ENCODE measurements at regions not wholly inside any gene's neighbourhood (a gene's known extent, or its start where the extent isn't known, plus 50 kb on each side); places are given as distances from the start of the nearest gene placed in this dataset.
A peak's percentile ranks its signal among the peaks of the same experiment; 100 is the strongest.
"Not testable (repeated sequence)": the region's sequence is repeated elsewhere in the genome, so short reads cannot be mapped to it uniquely, and the experiment has no call there.

DNA sequence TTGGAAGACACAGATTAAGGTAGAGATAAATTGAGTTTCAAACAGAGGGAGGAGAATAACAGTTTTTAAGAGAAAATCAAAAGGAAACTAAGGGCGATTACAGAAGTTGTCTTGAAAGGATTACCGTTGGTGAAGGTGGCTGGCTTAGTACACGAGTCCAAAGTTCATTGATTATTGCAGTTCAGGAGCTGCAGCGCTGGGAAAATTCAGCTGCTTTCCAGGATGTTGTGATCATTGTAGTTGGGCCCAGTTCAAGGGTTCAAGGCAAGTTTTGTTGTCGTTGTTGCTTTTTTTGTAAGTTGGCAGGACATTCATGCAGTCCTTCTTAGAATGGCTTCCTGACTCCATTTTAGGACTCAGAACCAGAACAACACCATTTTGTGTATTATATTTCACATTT is 461.7 kb downstream of the RAPGEF2 start:
- Histone ChIP-seq H3K9me3 (peaks cover 10% of the 10 kb centered on the region; the same call in 1 of the 2 replicates), H3K27me3 (no peaks in the 10 kb centered on the region)

DNA sequence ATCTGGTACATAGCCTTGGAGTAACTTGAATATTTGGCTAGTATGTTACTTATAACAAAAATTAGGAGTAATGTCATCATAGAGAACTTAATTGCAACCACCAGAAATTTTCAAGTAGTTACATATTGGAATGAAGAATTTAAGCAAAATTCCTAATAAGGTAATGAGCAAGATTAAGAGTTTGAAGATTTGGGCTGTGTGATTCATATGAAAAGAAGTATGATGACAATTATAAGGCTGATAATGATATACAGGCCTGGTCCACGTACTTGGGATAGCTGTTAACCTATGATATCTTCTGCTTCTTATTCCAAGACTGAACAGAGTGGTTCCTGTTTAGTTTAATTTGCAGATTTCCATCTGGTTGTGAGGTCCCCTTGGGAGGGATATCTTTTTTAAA is 463.9 kb downstream of the RAPGEF2 start:
- H3K9me3 ChIP-seq, result peaks cover 22% of the 10 kb centered on the region; the same call in 1 of the 2 replicates

More for the DNA sequence above, 461.7 kb downstream of the RAPGEF2 start:
- no peak overlapping the region for H3K27ac ChIP-seq
- TF ChIP-seq Cebpa-rat (IDR thresholded peaks at IDR 0.05), result no peak
- no peak overlapping the region for H3K4me3 ChIP-seq
- H4K20me1 ChIP-seq, result no peaks in the 10 kb centered on the region
- H3K9ac ChIP-seq, result no peak overlapping the region
- no peak overlapping the region for H3K4me2 ChIP-seq
- H3K4me1 ChIP-seq, result no peaks in the 10 kb centered on the region
- H3K36me3 ChIP-seq, result no peaks in the 10 kb centered on the region

DNA sequence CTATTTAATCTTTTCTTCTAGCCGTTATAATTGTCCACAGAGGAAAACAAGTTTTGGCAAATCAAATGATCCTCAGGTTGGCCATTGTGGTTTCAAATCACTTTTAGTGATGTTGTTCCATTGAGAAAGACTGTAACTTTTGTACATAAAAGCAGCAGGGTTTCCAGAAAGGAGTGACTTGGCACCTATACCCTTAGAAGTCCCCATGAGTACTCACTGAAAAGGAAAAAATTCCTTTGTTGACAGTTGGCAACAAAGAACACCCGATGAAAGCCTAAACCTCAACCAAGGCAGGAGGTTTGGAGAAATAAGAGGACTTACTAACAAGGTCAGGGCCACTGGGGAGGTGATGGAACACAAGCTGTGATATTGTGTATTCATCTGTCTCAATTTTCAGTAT is 474.4 kb downstream of the RAPGEF2 start:
- Histone ChIP-seq H4K20me1 (no peaks in the 10 kb centered on the region), H3K9ac (no peak overlapping the region), H3K9me3 (peaks cover 6% of the 10 kb centered on the region; the same call in 1 of the 2 replicates), H3K27ac (no peak overlapping the region), H3K27me3 (no peaks in the 10 kb centered on the region), H3K4me2 (0 out of 2 replicates have a peak overlapping the region, but pooled peaks have one; percentile 16), H3K4me3 (no peak overlapping the region), H3K36me3 (no peaks in the 10 kb centered on the region), H3K4me1 (peaks cover 14% of the 10 kb centered on the region)
- TF ChIP-seq Cebpa-rat (IDR thresholded peaks at IDR 0.05), result no peak

More for the DNA sequence above, 463.9 kb downstream of the RAPGEF2 start:
- no peak overlapping the region for H3K27ac ChIP-seq
- H3K27me3 ChIP-seq, result no peaks in the 10 kb centered on the region
- H3K9ac ChIP-seq, result no peak overlapping the region
- no peaks in the 10 kb centered on the region for H4K20me1 ChIP-seq
- no peak overlapping the region for H3K4me3 ChIP-seq
- H3K4me2 ChIP-seq, result no peak overlapping the region
- no peak for TF ChIP-seq Cebpa-rat (IDR thresholded peaks at IDR 0.05)
- no peaks in the 10 kb centered on the region for H3K36me3 ChIP-seq
- H3K4me1 ChIP-seq, result no peaks in the 10 kb centered on the region

DNA sequence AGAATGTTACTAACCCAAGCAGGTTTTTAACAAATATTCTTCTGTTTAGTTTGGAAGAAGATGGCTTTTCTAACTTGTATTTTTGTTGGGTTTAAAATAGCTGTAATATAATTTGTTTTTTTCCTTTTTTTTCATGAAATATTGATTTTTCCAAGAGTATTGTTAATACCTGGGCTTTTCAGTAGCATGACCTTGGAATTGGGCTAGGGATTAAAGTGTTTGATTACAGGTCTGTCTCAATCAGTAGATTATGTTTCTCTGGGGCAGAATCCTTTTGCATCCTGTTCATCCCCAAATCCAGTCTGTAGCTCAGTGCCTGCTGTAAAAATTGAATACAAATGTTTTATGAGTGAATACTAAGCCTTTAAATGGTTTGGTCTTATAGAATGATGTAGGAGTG is 479.8 kb downstream of the RAPGEF2 start:
- H3K9me3 ChIP-seq, result peaks cover 23% of the 10 kb centered on the region
- no peaks in the 10 kb centered on the region for H3K4me1 ChIP-seq
- no peak overlapping the region for H3K9ac ChIP-seq
- H3K27ac ChIP-seq, result no peak overlapping the region
- H3K36me3 ChIP-seq, result no peaks in the 10 kb centered on the region
- no peak overlapping the region for H3K4me2 ChIP-seq
- H4K20me1 ChIP-seq, result no peaks in the 10 kb centered on the region
- TF ChIP-seq Cebpa-rat (IDR thresholded peaks at IDR 0.05), result no peak
- no peak overlapping the region for H3K4me3 ChIP-seq
- H3K27me3 ChIP-seq, result no peaks in the 10 kb centered on the region

DNA sequence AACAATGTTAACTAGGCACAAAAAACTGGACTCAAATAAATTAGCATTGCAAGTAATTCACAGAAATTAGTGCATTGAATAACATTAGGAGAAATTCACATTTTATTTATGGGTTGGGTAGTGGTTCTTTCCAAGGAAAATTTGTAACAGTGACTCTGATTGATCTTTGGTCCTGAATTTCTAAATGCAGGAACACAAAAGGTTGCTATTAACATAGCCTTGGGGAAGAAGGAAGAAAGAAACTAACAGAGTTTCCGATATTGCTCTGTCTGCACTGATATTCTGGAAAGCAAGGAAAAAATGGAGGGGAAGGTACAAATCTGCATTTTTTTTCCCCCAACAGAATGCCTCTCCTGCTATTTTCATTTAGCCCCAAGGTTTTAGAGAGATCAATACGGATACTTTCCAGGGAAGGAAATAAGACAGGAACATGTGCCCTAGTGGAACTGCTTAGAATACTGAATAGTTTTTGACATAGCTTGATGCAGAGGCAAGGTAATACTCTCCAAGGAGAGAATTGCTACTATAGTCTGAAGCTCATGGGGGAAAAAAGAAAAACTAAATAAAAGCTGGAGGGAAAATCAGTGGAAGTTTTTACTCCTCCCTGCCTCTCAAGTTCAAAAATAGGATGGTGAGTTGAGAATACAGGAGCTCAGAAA is 490.1 kb downstream of the RAPGEF2 start:
- Histone ChIP-seq H3K9ac (no peak overlapping the region), H3K36me3 (no peaks in the 10 kb centered on the region), H3K27ac (no peak overlapping the region), H3K4me2 (no peak overlapping the region), H3K9me3 (no peaks in the 10 kb centered on the region), H4K20me1 (no peaks in the 10 kb centered on the region), H3K4me3 (no peak overlapping the region), H3K27me3 (no peaks in the 10 kb centered on the region), H3K4me1 (no peaks in the 10 kb centered on the region)
- TF ChIP-seq Cebpa-rat (IDR thresholded peaks at IDR 0.05), result no peak

DNA sequence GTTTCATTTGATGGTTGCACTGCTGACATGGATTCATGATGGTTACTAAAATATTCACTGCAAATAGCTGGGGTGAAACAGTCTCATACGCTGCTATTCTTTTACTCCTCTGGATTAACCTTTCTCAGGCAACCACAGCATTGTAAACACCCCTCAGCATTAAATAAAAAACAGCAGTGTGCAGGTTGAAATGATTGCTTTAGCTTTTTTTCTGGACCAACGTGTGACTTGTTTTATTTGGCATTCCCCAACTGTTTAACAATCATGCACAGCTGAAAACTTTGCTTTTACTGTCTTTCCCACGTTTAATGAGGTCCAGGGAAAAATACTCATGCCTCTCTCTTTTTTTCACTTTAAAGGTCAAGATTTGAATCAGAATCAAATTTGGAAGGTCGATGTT is 490.8 kb downstream of the RAPGEF2 start:
- Histone ChIP-seq H4K20me1 (no peaks in the 10 kb centered on the region), H3K27ac (no peak overlapping the region), H3K9me3 (no peaks in the 10 kb centered on the region), H3K4me2 (no peak overlapping the region), H3K27me3 (no peaks in the 10 kb centered on the region), H3K4me3 (no peak overlapping the region), H3K4me1 (no peaks in the 10 kb centered on the region), H3K36me3 (no peaks in the 10 kb centered on the region), H3K9ac (no peak overlapping the region)
- no peak for TF ChIP-seq Cebpa-rat (IDR thresholded peaks at IDR 0.05)

DNA sequence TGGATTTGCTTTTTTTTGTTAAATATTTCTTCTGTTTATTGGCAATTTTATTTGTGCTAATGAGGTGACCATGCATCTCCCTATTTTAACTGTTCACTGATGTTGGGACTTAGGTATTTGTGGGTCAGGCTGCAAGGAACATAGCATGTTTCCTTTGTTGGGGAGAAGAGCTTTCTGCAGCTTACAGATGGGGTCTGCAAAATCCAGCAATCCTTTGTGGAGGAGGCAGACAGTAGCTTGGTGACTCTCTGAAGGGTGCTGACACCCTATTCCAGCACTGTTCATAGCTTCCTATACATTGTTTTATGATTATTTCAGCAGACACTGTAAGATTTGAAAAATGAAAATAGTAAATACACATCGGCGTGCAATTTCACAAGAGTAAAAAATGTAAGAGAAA is 491.7 kb downstream of the RAPGEF2 start:
- TF ChIP-seq Cebpa-rat (IDR thresholded peaks at IDR 0.05), result no peak
- no peaks in the 10 kb centered on the region for H4K20me1 ChIP-seq
- no peaks in the 10 kb centered on the region for H3K27me3 ChIP-seq
- no peaks in the 10 kb centered on the region for H3K4me1 ChIP-seq
- H3K4me3 ChIP-seq, result no peak overlapping the region
- no peak overlapping the region for H3K27ac ChIP-seq
- no peak overlapping the region for H3K9ac ChIP-seq
- no peaks in the 10 kb centered on the region for H3K9me3 ChIP-seq
- no peak overlapping the region for H3K4me2 ChIP-seq
- H3K36me3 ChIP-seq, result no peaks in the 10 kb centered on the region

DNA sequence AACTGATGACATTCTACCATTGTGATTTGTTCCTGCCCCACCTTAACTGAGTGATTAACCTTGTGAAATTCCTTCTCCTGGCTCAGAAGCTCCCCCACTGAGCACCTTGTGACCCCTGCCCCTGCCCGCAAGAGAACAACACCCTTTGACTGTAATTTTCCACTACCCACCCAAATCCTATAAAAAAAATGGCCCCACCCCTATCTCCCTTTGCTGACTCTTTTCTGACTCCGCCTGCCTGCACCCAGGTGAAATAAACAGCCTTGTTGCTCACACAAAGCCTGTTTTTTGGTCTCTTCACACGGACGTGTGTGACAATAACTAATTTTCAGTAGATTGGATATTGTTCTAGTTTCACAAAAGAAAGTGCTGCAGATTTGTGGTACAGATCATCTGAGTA is 492.2 kb downstream of the RAPGEF2 start:
- H3K9me3 ChIP-seq, H3K4me1 ChIP-seq, H3K27me3 ChIP-seq, H3K4me3 ChIP-seq, H3K9ac ChIP-seq, H3K36me3 ChIP-seq, H3K4me2 ChIP-seq, H3K27ac ChIP-seq, H4K20me1 ChIP-seq: not testable (repeated sequence)

DNA sequence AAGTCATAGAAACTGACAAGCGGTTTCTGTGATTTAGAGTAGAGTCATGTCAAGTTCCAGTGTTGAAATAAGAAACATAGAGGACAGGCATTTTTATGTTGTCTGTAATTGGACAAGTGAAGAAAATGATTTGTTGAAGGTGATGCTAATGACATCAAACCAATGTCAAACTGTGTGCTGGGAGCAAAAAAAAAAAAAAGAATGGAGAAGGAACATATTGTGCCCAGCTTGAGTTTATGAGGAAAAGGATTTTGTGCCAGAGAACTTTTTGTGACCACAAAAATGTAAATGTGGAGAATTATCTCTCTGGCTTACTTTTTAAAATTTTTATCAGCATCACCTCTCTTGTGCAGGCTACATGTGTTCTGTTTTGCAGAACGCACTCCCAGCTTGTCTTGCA is 495.7 kb downstream of the RAPGEF2 start:
- H3K36me3 ChIP-seq, result no peaks in the 10 kb centered on the region
- H3K27ac ChIP-seq, result no peak overlapping the region
- no peaks in the 10 kb centered on the region for H3K4me1 ChIP-seq
- no peaks in the 10 kb centered on the region for H3K9me3 ChIP-seq
- H3K4me2 ChIP-seq, result no peak overlapping the region
- TF ChIP-seq Cebpa-rat (IDR thresholded peaks at IDR 0.05), result no peak
- no peak overlapping the region for H3K9ac ChIP-seq
- H4K20me1 ChIP-seq, result no peaks in the 10 kb centered on the region
- no peaks in the 10 kb centered on the region for H3K27me3 ChIP-seq
- no peak overlapping the region for H3K4me3 ChIP-seq

DNA sequence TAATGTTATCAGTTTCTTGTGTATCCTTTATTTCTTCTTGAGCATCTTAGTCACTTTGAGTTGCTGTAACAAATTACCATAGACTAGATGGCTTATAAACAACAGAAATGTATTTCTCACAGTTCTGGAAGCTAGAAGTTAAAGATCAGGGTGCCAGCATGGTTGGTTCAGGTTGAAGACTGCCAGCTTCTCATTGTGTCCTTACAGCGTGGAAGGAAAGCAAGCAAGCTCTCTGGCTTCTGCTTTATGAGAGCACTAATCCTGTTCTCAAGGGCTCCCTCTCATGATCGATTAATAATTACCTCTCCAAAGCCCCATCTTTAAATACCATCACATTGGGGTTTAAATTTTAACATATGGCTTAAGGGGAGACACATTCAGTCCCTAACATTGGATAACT is 497.2 kb downstream of the RAPGEF2 start:
- no peak overlapping the region for H3K9ac ChIP-seq
- no peaks in the 10 kb centered on the region for H3K36me3 ChIP-seq
- no peak for TF ChIP-seq Cebpa-rat (IDR thresholded peaks at IDR 0.05)
- H4K20me1 ChIP-seq, result no peaks in the 10 kb centered on the region
- H3K9me3 ChIP-seq, result no peaks in the 10 kb centered on the region
- no peaks in the 10 kb centered on the region for H3K4me1 ChIP-seq
- no peak overlapping the region for H3K4me2 ChIP-seq
- H3K27ac ChIP-seq, result no peak overlapping the region
- H3K4me3 ChIP-seq, result no peak overlapping the region
- no peaks in the 10 kb centered on the region for H3K27me3 ChIP-seq

DNA sequence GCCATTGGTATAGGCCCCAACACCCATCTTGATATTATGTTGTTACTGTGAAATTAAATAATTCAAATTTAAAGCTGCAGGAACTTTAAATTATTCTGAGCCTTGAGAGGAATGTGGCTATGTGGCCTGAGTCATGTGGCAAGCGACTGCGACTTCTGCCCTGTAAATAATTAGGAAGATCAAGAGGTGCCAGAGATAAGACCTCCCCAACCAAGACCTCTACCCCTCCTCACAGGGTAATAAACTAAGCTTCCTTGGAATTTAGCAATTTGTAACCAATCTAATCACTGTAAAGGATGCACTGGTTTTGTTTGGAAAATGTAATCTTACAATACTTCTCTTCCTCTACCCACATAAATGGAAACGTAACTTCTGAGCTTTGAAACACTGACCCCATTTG is 501.9 kb downstream of the RAPGEF2 start:
- TF ChIP-seq Cebpa-rat (IDR thresholded peaks at IDR 0.05), result no peak
- H3K36me3 ChIP-seq, result no peaks in the 10 kb centered on the region
- no peak overlapping the region for H3K4me2 ChIP-seq

More for the DNA sequence above, 501.9 kb downstream of the RAPGEF2 start:
- Histone ChIP-seq H4K20me1 (no peaks in the 10 kb centered on the region), H3K4me3 (no peak overlapping the region), H3K27me3 (no peaks in the 10 kb centered on the region), H3K9me3 (no peaks in the 10 kb centered on the region), H3K9ac (no peak overlapping the region), H3K27ac (no peak overlapping the region), H3K4me1 (no peaks in the 10 kb centered on the region)

Measured in BLaER1 (cell line).